ENCODE measurements at regions not wholly inside any gene's neighbourhood (a gene's known extent, or its start where the extent isn't known, plus 50 kb on each side); places are given as distances from the start of the nearest gene placed in this dataset.

DNA sequence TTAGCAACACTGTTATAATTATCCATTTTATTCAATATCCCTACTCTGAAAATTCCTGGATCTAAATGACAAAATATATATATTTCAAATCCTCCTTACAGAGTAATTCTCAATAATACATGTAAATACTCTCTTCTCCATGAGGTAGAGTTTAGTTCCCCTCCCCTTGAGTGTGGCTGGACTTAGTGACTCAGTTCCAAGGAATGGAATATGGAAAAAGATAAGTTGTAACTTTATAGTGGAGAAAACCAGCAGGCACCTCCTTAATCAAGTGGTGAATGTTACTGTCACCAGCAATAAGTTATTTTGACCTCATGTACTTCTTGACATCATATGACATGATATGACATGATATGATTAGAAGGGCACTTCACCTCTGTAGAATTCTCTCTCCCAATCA lies 302.0 kb downstream of the RAB28 start:
- Histone ChIP-seq H3K9ac (ENCODE audit: insufficient read depth in 1 of 2, low read depth in 2 of 2, low read length in 2 of 2) (no peak overlapping the region), H3K9me1 (ENCODE audit: control insufficient read depth, insufficient read depth, low read length) (no peaks in the 10 kb centered on the region), H3K9me3 (replicated peaks; ENCODE audit: control insufficient read depth, insufficient read depth, low read depth, low read length) (no peaks in the 10 kb centered on the region), H2AFZ (ENCODE audit: low read depth, low read length) (no peak overlapping the region), H3K27me3 (ENCODE audit: control insufficient read depth in 2 of 2, insufficient read depth in 2 of 2, low read length in 2 of 2) (no peaks in the 10 kb centered on the region), H3K4me3 (no peak overlapping the region), H3K4me1 (replicated peaks in 1 of 2; ENCODE audit: control insufficient read depth in 2 of 2, insufficient read depth in 2 of 2, low read length in 2 of 2) (no peaks in the 10 kb centered on the region), H3K79me2 (ENCODE audit: control insufficient read depth, insufficient read depth, low read length) (no peaks in the 10 kb centered on the region), H3K4me2 (ENCODE audit: insufficient read depth, low read length) (no peak overlapping the region), H3K27ac (ENCODE audit: extremely low read depth, low read depth, low read length) (no peak overlapping the region), H3K36me3 (ENCODE audit: control insufficient read depth, insufficient read depth, low read length) (no peaks in the 10 kb centered on the region), H4K20me1 (replicated peaks; ENCODE audit: control insufficient read depth, insufficient read depth, low read length) (no peaks in the 10 kb centered on the region)
- intact Hi-C loops (cut with micrococcal nuclease) (no loop called here), in situ Hi-C loops (cut with MboI) (no loop called here)
- FAIRE-seq (no peak), DNase-seq (ENCODE audit: extremely low read depth in 1 of 4, low spot score in 3 of 4) (no peak), ATAC-seq (no peak)
- ChIA-PET CTCF (ENCODE audit: low intra/inter-chr PET ratio) (no interaction called here), POLR2A (no interaction called here)
- no TSS peak for BruUV-seq (replicated peaks)
- TF ChIP-seq ZNF274 (IDR thresholded peaks at IDR 0.05; ENCODE audit: borderline replicate concordance, low read depth, low read length), result no peak
- TF ChIP-seq, protein P1, sequence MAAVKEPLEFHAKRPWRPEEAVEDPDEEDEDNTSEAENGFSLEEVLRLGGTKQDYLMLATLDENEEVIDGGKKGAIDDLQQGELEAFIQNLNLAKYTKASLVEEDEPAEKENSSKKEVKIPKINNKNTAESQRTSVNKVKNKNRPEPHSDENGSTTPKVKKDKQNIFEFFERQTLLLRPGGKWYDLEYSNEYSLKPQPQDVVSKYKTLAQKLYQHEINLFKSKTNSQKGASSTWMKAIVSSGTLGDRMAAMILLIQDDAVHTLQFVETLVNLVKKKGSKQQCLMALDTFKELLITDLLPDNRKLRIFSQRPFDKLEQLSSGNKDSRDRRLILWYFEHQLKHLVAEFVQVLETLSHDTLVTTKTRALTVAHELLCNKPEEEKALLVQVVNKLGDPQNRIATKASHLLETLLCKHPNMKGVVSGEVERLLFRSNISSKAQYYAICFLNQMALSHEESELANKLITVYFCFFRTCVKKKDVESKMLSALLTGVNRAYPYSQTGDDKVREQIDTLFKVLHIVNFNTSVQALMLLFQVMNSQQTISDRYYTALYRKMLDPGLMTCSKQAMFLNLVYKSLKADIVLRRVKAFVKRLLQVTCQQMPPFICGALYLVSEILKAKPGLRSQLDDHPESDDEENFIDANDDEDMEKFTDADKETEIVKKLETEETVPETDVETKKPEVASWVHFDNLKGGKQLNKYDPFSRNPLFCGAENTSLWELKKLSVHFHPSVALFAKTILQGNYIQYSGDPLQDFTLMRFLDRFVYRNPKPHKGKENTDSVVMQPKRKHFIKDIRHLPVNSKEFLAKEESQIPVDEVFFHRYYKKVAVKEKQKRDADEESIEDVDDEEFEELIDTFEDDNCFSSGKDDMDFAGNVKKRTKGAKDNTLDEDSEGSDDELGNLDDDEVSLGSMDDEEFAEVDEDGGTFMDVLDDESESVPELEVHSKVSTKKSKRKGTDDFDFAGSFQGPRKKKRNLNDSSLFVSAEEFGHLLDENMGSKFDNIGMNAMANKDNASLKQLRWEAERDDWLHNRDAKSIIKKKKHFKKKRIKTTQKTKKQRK (IDR thresholded peaks at IDR 0.05; ENCODE audit: borderline replicate concordance, low read depth, low read length), result no peak
- TF ChIP-seq, protein P2, sequence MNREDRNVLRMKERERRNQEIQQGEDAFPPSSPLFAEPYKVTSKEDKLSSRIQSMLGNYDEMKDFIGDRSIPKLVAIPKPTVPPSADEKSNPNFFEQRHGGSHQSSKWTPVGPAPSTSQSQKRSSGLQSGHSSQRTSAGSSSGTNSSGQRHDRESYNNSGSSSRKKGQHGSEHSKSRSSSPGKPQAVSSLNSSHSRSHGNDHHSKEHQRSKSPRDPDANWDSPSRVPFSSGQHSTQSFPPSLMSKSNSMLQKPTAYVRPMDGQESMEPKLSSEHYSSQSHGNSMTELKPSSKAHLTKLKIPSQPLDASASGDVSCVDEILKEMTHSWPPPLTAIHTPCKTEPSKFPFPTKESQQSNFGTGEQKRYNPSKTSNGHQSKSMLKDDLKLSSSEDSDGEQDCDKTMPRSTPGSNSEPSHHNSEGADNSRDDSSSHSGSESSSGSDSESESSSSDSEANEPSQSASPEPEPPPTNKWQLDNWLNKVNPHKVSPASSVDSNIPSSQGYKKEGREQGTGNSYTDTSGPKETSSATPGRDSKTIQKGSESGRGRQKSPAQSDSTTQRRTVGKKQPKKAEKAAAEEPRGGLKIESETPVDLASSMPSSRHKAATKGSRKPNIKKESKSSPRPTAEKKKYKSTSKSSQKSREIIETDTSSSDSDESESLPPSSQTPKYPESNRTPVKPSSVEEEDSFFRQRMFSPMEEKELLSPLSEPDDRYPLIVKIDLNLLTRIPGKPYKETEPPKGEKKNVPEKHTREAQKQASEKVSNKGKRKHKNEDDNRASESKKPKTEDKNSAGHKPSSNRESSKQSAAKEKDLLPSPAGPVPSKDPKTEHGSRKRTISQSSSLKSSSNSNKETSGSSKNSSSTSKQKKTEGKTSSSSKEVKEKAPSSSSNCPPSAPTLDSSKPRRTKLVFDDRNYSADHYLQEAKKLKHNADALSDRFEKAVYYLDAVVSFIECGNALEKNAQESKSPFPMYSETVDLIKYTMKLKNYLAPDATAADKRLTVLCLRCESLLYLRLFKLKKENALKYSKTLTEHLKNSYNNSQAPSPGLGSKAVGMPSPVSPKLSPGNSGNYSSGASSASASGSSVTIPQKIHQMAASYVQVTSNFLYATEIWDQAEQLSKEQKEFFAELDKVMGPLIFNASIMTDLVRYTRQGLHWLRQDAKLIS (CRISPR knock-in tag; IDR thresholded peaks at IDR 0.05), result no peak
- no peak for TF ChIP-seq PTBP1 (IDR thresholded peaks at IDR 0.05; ENCODE audit: low read depth, low read length)
- TF ChIP-seq, protein P3, sequence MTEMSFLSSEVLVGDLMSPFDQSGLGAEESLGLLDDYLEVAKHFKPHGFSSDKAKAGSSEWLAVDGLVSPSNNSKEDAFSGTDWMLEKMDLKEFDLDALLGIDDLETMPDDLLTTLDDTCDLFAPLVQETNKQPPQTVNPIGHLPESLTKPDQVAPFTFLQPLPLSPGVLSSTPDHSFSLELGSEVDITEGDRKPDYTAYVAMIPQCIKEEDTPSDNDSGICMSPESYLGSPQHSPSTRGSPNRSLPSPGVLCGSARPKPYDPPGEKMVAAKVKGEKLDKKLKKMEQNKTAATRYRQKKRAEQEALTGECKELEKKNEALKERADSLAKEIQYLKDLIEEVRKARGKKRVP (CRISPR knock-in tag; IDR thresholded peaks at IDR 0.05), result no peak
- TF ChIP-seq, protein P4, sequence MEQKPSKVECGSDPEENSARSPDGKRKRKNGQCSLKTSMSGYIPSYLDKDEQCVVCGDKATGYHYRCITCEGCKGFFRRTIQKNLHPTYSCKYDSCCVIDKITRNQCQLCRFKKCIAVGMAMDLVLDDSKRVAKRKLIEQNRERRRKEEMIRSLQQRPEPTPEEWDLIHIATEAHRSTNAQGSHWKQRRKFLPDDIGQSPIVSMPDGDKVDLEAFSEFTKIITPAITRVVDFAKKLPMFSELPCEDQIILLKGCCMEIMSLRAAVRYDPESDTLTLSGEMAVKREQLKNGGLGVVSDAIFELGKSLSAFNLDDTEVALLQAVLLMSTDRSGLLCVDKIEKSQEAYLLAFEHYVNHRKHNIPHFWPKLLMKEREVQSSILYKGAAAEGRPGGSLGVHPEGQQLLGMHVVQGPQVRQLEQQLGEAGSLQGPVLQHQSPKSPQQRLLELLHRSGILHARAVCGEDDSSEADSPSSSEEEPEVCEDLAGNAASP (IDR thresholded peaks at IDR 0.05), result no peak
- TF ChIP-seq HDAC8 (tag; IDR thresholded peaks at IDR 0.05), result no peak
- TF ChIP-seq EZH2 (IDR thresholded peaks at IDR 0.05; ENCODE audit: borderline replicate concordance, low read depth, low read length), result no peak
- TF ChIP-seq U2AF1 (optimal IDR thresholded peaks at IDR 0.05; ENCODE audit: low read depth, low read length), result no peak
- no peak for TF ChIP-seq CBX8 (IDR thresholded peaks at IDR 0.05; ENCODE audit: borderline replicate concordance, extremely low read depth, low read depth, low read length, poor library complexity, severe bottlenecking)
- TF ChIP-seq, protein P5, sequence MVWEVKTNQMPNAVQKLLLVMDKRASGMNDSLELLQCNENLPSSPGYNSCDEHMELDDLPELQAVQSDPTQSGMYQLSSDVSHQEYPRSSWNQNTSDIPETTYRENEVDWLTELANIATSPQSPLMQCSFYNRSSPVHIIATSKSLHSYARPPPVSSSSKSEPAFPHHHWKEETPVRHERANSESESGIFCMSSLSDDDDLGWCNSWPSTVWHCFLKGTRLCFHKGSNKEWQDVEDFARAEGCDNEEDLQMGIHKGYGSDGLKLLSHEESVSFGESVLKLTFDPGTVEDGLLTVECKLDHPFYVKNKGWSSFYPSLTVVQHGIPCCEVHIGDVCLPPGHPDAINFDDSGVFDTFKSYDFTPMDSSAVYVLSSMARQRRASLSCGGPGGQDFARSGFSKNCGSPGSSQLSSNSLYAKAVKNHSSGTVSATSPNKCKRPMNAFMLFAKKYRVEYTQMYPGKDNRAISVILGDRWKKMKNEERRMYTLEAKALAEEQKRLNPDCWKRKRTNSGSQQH (CRISPR knock-in tag; IDR thresholded peaks at IDR 0.05), result no peak

All from K562 (cell line).